GM19351 (cell line): ENCODE measurements at regions not wholly inside any gene's neighbourhood (a gene's known extent, or its start where the extent isn't known, plus 50 kb on each side); places are given as distances from the start of the nearest gene placed in this dataset.

Source experiments
- ATAC-seq: cut with Tn5 transposase; IDR thresholded peaks from one replicate; pipeline ENCODE4 v1.9.1; 2021; ENCODE audit warnings: mild to moderate bottlenecking, moderate library complexity; ENCODE audit not compliant: unreplicated experiment

GRCh38 chr1:87863317-87863716, 534.6 kb downstream of the LMO4 start:
- no peak for ATAC-seq

- peak; percentile 79 for ATAC-seq
Observed at GRCh38 chr1:87864676-87865075, 536.0 kb downstream of the LMO4 start.

- ATAC-seq, result no peak
Observed at GRCh38 chr1:87866416-87866815, 537.7 kb downstream of the LMO4 start.

GRCh38 chr1:87867626-87868025, 538.9 kb downstream of the LMO4 start:
- ATAC-seq, result no peak

- ATAC-seq, result no peak
Observed at GRCh38 chr1:87869567-87869966, 540.9 kb downstream of the LMO4 start.

- peak; percentile 79 for ATAC-seq
Observed at GRCh38 chr1:87872189-87872588, 543.5 kb downstream of the LMO4 start.

GRCh38 chr1:87872692-87873091, 544.0 kb downstream of the LMO4 start:
- peak; percentile 42 for ATAC-seq

GRCh38 chr1:87878873-87879272, 550.2 kb downstream of the LMO4 start:
- ATAC-seq, result no peak

GRCh38 chr1:87880098-87880760, 551.5 kb downstream of the LMO4 start:
- ATAC-seq, result no peak

- ATAC-seq, result no peak
Observed at GRCh38 chr1:87880764-87881163, 552.1 kb downstream of the LMO4 start.

GRCh38 chr1:87883906-87884305, 555.2 kb downstream of the LMO4 start:
- no peak for ATAC-seq

- ATAC-seq, result no peak
Observed at GRCh38 chr1:87884581-87884980, 555.9 kb downstream of the LMO4 start.

- ATAC-seq, result no peak
Observed at GRCh38 chr1:87885278-87886025, 556.8 kb downstream of the LMO4 start.

- ATAC-seq, result no peak
Observed at GRCh38 chr1:87887100-87887499, 558.4 kb downstream of the LMO4 start.

- ATAC-seq, result no peak
Observed at GRCh38 chr1:87888446-87888845, 559.8 kb downstream of the LMO4 start.

GRCh38 chr1:87894062-87894461, 565.4 kb downstream of the LMO4 start:
- ATAC-seq, result peak; percentile 74

- no peak for ATAC-seq
Observed at GRCh38 chr1:87897481-87897880, 568.8 kb downstream of the LMO4 start.

- ATAC-seq, result no peak
Observed at GRCh38 chr1:87898431-87898830, 569.8 kb downstream of the LMO4 start.

- ATAC-seq, result no peak
Observed at GRCh38 chr1:87899017-87899416, 570.3 kb downstream of the LMO4 start.

- no peak for ATAC-seq
Observed at GRCh38 chr1:87899746-87900145, 571.1 kb downstream of the LMO4 start.

GRCh38 chr1:87902830-87903229, 574.1 kb downstream of the LMO4 start:
- peak; percentile 73 for ATAC-seq

GRCh38 chr1:87903242-87903641, 574.6 kb downstream of the LMO4 start:
- no peak for ATAC-seq

- ATAC-seq, result no peak
Observed at GRCh38 chr1:87904651-87905050, 576.0 kb downstream of the LMO4 start.
